ENCODE measurements at regions not wholly inside any gene's neighbourhood (a gene's known extent, or its start where the extent isn't known, plus 50 kb on each side); places are given as distances from the start of the nearest gene placed in this dataset.

DNA sequence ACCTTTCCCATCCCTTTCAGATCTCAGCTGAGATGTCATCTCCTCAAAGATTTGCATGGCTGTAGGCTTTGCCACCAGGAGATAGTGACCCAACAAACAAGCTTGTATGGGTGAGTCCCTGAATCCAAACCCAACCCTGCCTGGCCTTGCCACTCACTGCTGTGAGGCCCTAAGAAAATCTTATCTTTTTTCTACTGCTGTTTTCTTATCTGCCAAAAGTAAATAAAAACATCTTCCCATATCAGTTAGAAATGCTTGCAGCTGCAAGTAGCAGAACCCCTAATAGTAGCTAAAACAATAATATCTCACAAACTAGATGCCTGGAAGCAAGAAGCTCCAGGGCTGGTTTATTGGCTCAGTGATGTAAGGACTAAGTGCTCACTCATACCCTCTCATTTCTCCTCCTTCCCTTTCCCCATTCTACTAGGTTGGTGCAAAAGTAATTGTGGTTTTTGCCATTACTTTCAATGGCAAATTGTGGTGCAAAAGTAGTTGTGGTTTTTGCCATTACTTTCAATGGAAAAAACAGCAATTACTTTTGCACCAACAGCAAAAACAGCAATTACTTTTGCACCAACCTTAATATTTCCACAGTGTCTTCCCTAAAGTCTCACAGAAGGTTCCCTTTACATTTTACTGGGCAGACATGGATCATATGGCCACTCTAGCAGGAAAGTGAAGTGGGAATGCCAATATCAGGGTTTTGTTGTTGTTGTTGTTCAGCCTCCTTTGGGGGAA is 56.7 kb upstream of the PSMF1 start (continued):
- no peak for TF ChIP-seq ZNF764 (CRISPR knock-in tag; IDR thresholded peaks at IDR 0.05; ENCODE audit: low read depth)
- TF ChIP-seq ZNF445 (CRISPR knock-in tag; IDR thresholded peaks at IDR 0.05; ENCODE audit: low read depth), result no peak
- no peak for TF ChIP-seq ZNF830 (CRISPR knock-in tag; IDR thresholded peaks at IDR 0.05)
- TF ChIP-seq, protein P1, sequence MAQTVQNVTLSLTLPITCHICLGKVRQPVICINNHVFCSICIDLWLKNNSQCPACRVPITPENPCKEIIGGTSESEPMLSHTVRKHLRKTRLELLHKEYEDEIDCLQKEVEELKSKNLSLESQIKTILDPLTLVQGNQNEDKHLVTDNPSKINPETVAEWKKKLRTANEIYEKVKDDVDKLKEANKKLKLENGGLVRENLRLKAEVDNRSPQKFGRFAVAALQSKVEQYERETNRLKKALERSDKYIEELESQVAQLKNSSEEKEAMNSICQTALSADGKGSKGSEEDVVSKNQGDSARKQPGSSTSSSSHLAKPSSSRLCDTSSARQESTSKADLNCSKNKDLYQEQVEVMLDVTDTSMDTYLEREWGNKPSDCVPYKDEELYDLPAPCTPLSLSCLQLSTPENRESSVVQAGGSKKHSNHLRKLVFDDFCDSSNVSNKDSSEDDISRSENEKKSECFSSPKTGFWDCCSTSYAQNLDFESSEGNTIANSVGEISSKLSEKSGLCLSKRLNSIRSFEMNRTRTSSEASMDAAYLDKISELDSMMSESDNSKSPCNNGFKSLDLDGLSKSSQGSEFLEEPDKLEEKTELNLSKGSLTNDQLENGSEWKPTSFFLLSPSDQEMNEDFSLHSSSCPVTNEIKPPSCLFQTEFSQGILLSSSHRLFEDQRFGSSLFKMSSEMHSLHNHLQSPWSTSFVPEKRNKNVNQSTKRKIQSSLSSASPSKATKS (CRISPR knock-in tag; IDR thresholded peaks at IDR 0.05), result no peak
- TF ChIP-seq, protein P2, sequence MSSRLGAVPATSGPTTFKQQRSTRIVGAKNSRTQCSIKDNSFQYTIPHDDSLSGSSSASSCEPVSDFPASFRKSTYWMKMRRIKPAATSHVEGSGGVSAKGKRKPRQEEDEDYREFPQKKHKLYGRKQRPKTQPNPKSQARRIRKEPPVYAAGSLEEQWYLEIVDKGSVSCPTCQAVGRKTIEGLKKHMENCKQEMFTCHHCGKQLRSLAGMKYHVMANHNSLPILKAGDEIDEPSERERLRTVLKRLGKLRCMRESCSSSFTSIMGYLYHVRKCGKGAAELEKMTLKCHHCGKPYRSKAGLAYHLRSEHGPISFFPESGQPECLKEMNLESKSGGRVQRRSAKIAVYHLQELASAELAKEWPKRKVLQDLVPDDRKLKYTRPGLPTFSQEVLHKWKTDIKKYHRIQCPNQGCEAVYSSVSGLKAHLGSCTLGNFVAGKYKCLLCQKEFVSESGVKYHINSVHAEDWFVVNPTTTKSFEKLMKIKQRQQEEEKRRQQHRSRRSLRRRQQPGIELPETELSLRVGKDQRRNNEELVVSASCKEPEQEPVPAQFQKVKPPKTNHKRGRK (tag; IDR thresholded peaks at IDR 0.05), result no peak
- no peak for TF ChIP-seq MAFG (tag; conservative IDR thresholded peaks at IDR 0.05)
- TF ChIP-seq, protein P3, sequence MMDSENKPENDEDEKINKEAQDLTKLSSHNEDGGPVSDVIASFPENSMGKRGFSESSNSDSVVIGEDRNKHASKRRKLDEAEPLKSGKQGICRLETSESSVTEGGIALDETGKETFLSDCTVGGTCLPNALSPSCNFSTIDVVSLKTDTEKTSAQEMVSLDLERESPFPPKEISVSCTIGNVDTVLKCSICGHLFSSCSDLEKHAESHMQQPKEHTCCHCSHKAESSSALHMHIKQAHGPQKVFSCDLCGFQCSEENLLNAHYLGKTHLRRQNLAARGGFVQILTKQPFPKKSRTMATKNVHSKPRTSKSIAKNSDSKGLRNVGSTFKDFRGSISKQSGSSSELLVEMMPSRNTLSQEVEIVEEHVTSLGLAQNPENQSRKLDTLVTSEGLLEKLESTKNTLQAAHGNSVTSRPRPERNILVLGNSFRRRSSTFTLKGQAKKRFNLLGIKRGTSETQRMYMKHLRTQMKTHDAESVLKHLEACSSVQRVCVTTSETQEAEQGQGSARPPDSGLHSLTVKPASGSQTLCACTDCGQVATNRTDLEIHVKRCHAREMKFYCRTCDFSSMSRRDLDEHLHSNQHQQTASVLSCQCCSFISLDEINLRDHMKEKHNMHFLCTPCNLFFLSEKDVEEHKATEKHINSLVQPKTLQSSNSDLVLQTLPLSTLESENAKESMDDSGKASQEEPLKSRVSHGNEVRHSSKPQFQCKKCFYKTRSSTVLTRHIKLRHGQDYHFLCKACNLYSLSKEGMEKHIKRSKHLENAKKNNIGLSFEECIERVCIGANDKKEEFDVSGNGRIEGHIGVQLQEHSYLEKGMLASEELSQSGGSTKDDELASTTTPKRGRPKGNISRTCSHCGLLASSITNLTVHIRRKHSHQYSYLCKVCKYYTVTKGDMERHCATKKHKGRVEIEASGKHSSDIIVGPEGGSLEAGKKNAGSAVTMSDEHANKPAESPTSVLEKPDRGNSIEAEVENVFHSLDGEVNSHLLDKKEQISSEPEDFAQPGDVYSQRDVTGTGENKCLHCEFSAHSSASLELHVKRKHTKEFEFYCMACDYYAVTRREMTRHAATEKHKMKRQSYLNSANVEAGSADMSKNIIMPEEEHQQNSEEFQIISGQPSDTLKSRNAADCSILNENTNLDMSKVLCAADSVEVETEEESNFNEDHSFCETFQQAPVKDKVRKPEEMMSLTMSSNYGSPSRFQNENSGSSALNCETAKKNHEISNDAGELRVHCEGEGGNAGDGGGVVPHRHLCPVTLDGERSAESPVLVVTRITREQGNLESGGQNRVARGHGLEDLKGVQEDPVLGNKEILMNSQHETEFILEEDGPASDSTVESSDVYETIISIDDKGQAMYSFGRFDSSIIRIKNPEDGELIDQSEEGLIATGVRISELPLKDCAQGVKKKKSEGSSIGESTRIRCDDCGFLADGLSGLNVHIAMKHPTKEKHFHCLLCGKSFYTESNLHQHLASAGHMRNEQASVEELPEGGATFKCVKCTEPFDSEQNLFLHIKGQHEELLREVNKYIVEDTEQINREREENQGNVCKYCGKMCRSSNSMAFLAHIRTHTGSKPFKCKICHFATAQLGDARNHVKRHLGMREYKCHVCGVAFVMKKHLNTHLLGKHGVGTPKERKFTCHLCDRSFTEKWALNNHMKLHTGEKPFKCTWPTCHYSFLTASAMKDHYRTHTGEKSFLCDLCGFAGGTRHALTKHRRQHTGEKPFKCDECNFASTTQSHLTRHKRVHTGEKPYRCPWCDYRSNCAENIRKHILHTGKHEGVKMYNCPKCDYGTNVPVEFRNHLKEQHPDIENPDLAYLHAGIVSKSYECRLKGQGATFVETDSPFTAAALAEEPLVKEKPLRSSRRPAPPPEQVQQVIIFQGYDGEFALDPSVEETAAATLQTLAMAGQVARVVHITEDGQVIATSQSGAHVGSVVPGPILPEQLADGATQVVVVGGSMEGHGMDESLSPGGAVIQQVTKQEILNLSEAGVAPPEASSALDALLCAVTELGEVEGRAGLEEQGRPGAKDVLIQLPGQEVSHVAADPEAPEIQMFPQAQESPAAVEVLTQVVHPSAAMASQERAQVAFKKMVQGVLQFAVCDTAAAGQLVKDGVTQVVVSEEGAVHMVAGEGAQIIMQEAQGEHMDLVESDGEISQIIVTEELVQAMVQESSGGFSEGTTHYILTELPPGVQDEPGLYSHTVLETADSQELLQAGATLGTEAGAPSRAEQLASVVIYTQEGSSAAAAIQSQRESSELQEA (IDR thresholded peaks at IDR 0.05; ENCODE audit: low read depth), result no peak
- no peak for TF ChIP-seq NRF1 (conservative IDR thresholded peaks at IDR 0.05 in 1 of 2, IDR thresholded peaks at IDR 0.05 in 1 of 2)
- TF ChIP-seq HDAC6 (IDR thresholded peaks at IDR 0.05; ENCODE audit: low read depth, low read length), result no peak
- TF ChIP-seq SP1 (CRISPR knock-in tag; IDR thresholded peaks at IDR 0.05), result no peak
- peak; percentile 73; the same call in 1 of the 2 replicates for TF ChIP-seq FOXM1 (IDR thresholded peaks at IDR 0.05; ENCODE audit: low read depth)
- no peak for TF ChIP-seq FOXM1 (CRISPR knock-in tag; IDR thresholded peaks at IDR 0.05; ENCODE audit: low read depth)
- no peak for TF ChIP-seq ZNF197 (CRISPR knock-in tag; IDR thresholded peaks at IDR 0.05; ENCODE audit: low read depth)
- TF ChIP-seq, protein P4, sequence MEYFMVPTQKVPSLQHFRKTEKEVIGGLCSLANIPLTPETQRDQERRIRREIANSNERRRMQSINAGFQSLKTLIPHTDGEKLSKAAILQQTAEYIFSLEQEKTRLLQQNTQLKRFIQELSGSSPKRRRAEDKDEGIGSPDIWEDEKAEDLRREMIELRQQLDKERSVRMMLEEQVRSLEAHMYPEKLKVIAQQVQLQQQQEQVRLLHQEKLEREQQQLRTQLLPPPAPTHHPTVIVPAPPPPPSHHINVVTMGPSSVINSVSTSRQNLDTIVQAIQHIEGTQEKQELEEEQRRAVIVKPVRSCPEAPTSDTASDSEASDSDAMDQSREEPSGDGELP (CRISPR knock-in tag; IDR thresholded peaks at IDR 0.05; ENCODE audit: borderline replicate concordance), result no peak
- TF ChIP-seq RNF2 (IDR thresholded peaks at IDR 0.05), result no peak

Measured in K562 (cell line).